DND-41 (cell line): ENCODE measurements at regions not wholly inside any gene's neighbourhood (a gene's known extent, or its start where the extent isn't known, plus 50 kb on each side); places are given as distances from the start of the nearest gene placed in this dataset.

Experiments
- EZH2 ChIP-seq: IDR thresholded peaks from 3 replicates; pipeline ENCODE4 v1.6.1; 2012; ENCODE audit warnings: borderline replicate concordance, low read depth, mild to moderate bottlenecking, moderate library complexity, low read length, inconsistent platforms; ENCODE audit not compliant: severe bottlenecking
- TF ChIP-seq, protein P1 (sequence below): IDR thresholded peaks from 2 replicates; pipeline ENCODE4 v1.5.1; 2012; ENCODE audit warnings: borderline replicate concordance, low read length, moderate library complexity, mild to moderate bottlenecking; ENCODE audit not compliant: poor library complexity, severe bottlenecking; ENCODE audit errors: extremely low read depth

DNA sequence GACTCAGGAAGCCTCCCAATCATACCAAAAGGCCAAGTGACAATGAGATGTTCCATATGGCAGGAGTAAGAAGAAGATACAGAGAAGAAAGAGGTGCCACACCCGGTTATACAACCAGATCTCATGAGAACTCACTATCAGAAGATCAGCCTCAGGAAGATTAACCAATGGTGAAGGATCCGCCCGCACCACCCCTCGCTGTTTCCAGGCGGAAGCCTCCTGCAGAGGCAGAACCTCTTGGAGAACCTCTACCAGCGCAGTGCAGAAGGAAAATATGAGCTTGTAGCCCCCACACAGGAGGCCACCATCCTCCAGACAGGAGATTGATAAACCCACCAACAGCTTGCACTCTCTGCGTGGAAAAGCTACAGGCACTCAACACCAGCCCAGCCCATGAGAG lies 245.1 kb downstream of the POTED start:
- TF ChIP-seq, protein P1, sequence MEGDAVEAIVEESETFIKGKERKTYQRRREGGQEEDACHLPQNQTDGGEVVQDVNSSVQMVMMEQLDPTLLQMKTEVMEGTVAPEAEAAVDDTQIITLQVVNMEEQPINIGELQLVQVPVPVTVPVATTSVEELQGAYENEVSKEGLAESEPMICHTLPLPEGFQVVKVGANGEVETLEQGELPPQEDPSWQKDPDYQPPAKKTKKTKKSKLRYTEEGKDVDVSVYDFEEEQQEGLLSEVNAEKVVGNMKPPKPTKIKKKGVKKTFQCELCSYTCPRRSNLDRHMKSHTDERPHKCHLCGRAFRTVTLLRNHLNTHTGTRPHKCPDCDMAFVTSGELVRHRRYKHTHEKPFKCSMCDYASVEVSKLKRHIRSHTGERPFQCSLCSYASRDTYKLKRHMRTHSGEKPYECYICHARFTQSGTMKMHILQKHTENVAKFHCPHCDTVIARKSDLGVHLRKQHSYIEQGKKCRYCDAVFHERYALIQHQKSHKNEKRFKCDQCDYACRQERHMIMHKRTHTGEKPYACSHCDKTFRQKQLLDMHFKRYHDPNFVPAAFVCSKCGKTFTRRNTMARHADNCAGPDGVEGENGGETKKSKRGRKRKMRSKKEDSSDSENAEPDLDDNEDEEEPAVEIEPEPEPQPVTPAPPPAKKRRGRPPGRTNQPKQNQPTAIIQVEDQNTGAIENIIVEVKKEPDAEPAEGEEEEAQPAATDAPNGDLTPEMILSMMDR: no peak
- TF ChIP-seq EZH2: no peak
